T-helper 17 cell (primary cell): ENCODE measurements at regions not wholly inside any gene's neighbourhood (a gene's known extent, or its start where the extent isn't known, plus 50 kb on each side); places are given as distances from the start of the nearest gene placed in this dataset.

ENCODE experiments used
- ATAC-seq: fragments of 150-1000 bp; cut with Tn5 transposase; 2 replicates; pipeline ENCODE4 v1.10.0; 2021; ENCODE audit warnings: mild to moderate bottlenecking, moderate library complexity
- DNase-seq, 3 donors: peaks; one replicate each; pipeline versions ENCODE4 v3.0.0 to v3.0.0-alpha.2; 2020 to 2021
- H3K9me3 ChIP-seq: one replicate; pipeline ENCODE4 v1.7.0; 2013; ENCODE audit warnings: low read length, mild to moderate bottlenecking; ENCODE audit not compliant: control insufficient read depth, poor library complexity, severe bottlenecking
- H3K27ac Mint-ChIP-seq: one replicate; pipeline ENCODE4 v1.8.0; 2022; ENCODE audit warnings: mild to moderate bottlenecking, moderate library complexity, mixed read lengths
- H3K27me3 Mint-ChIP-seq: one replicate; pipeline ENCODE4 v1.8.0; 2022; ENCODE audit warnings: mixed read lengths
- H3K36me3 Mint-ChIP-seq: one replicate; pipeline ENCODE4 v1.8.0; 2022; ENCODE audit warnings: low read depth, mixed read lengths
- H3K4me1 Mint-ChIP-seq: one replicate; pipeline ENCODE4 v1.8.0; 2022; ENCODE audit warnings: mild to moderate bottlenecking, mixed read lengths
- H3K4me3 Mint-ChIP-seq: one replicate; pipeline ENCODE4 v1.8.0; 2022; ENCODE audit warnings: mild to moderate bottlenecking, moderate library complexity, mixed read lengths

- H3K4me1 Mint-ChIP-seq, result peaks cover 14% of the 10 kb centered on the region
- H3K27ac Mint-ChIP-seq, result no peak overlapping the region
- DNase-seq, result no peak
- H3K27me3 Mint-ChIP-seq, result peaks cover 87% of the 10 kb centered on the region
- no peak overlapping the region for H3K4me3 Mint-ChIP-seq
- no peak for ATAC-seq
- peaks cover 2% of the 10 kb centered on the region for H3K36me3 Mint-ChIP-seq
- no peaks in the 10 kb centered on the region for H3K9me3 ChIP-seq
Observed at GRCh38 chr20:58135441-58136148, 92.9 kb downstream of the ANKRD60 start.

- no peaks in the 10 kb centered on the region for H3K9me3 ChIP-seq
- Mint-ChIP-seq H3K4me3 (no peak overlapping the region), H3K4me1 (peaks cover 15% of the 10 kb centered on the region), H3K36me3 (peaks cover 4% of the 10 kb centered on the region), H3K27me3 (peaks cover 85% of the 10 kb centered on the region), H3K27ac (no peak overlapping the region)
- DNase-seq (no peak), ATAC-seq (no peak)
Observed at GRCh38 chr20:58133020-58133808, 95.2 kb downstream of the ANKRD60 start.

GRCh38 chr20:58131551-58132142 is 96.8 kb downstream of the ANKRD60 start:
- DNase-seq, result no peak
- ATAC-seq, result no peak
- Mint-ChIP-seq H3K27me3 (peaks cover 74% of the 10 kb centered on the region), H3K36me3 (peaks cover 4% of the 10 kb centered on the region), H3K4me3 (no peak overlapping the region), H3K4me1 (peaks cover 13% of the 10 kb centered on the region), H3K27ac (no peak overlapping the region)
- no peaks in the 10 kb centered on the region for H3K9me3 ChIP-seq

- Mint-ChIP-seq H3K4me3 (no peak overlapping the region), H3K36me3 (peaks cover 4% of the 10 kb centered on the region), H3K27me3 (peaks cover 73% of the 10 kb centered on the region), H3K4me1 (peaks cover 13% of the 10 kb centered on the region), H3K27ac (no peak overlapping the region)
- ATAC-seq (no peak), DNase-seq (no peak)
- H3K9me3 ChIP-seq, result no peaks in the 10 kb centered on the region
Observed at GRCh38 chr20:58131151-58131550, 97.3 kb downstream of the ANKRD60 start.

GRCh38 chr20:58130581-58130980 is 97.9 kb downstream of the ANKRD60 start:
- Mint-ChIP-seq H3K4me1 (peaks cover 13% of the 10 kb centered on the region), H3K27me3 (peaks cover 67% of the 10 kb centered on the region), H3K36me3 (peaks cover 4% of the 10 kb centered on the region), H3K27ac (no peak overlapping the region), H3K4me3 (no peak overlapping the region)
- DNase-seq (no peak), ATAC-seq (no peak)
- no peaks in the 10 kb centered on the region for H3K9me3 ChIP-seq

- peaks cover 4% of the 10 kb centered on the region for H3K36me3 Mint-ChIP-seq
- DNase-seq (no peak), ATAC-seq (no peak)
- no peak overlapping the region for H3K27ac Mint-ChIP-seq
- peaks cover 63% of the 10 kb centered on the region for H3K27me3 Mint-ChIP-seq
- peaks cover 13% of the 10 kb centered on the region for H3K4me1 Mint-ChIP-seq
- no peak overlapping the region for H3K4me3 Mint-ChIP-seq
- no peaks in the 10 kb centered on the region for H3K9me3 ChIP-seq
Observed at GRCh38 chr20:58130156-58130555, 98.3 kb downstream of the ANKRD60 start.

- no peak overlapping the region for H3K27ac Mint-ChIP-seq
- ATAC-seq (no peak), DNase-seq (no peak)
- no peaks in the 10 kb centered on the region for H3K9me3 ChIP-seq
- no peak overlapping the region for H3K4me3 Mint-ChIP-seq
- H3K36me3 Mint-ChIP-seq, result peaks cover 4% of the 10 kb centered on the region
- peaks cover 11% of the 10 kb centered on the region for H3K4me1 Mint-ChIP-seq
- H3K27me3 Mint-ChIP-seq, result peaks cover 59% of the 10 kb centered on the region
Observed at GRCh38 chr20:58129721-58130151, 98.7 kb downstream of the ANKRD60 start.

GRCh38 chr20:58128635-58129625 is 99.5 kb downstream of the ANKRD60 start:
- no peak overlapping the region for H3K27ac Mint-ChIP-seq
- no peaks in the 10 kb centered on the region for H3K9me3 ChIP-seq
- no peak overlapping the region for H3K4me3 Mint-ChIP-seq
- H3K27me3 Mint-ChIP-seq, result peaks cover 54% of the 10 kb centered on the region
- DNase-seq (no peak), ATAC-seq (no peak)
- H3K4me1 Mint-ChIP-seq, result peaks cover 11% of the 10 kb centered on the region
- peaks cover 3% of the 10 kb centered on the region for H3K36me3 Mint-ChIP-seq

GRCh38 chr20:58127701-58128111 is 100.7 kb downstream of the ANKRD60 start:
- Mint-ChIP-seq H3K4me1 (peaks cover 11% of the 10 kb centered on the region), H3K27me3 (peaks cover 44% of the 10 kb centered on the region), H3K4me3 (no peak overlapping the region), H3K36me3 (peaks cover 3% of the 10 kb centered on the region), H3K27ac (no peak overlapping the region)
- no peak for ATAC-seq
- DNase-seq, result no peak
- no peaks in the 10 kb centered on the region for H3K9me3 ChIP-seq

- H3K36me3 Mint-ChIP-seq, result peaks cover 5% of the 10 kb centered on the region
- H3K9me3 ChIP-seq, result no peaks in the 10 kb centered on the region
- DNase-seq, result no peak
- peaks cover 27% of the 10 kb centered on the region for H3K27me3 Mint-ChIP-seq
- no peak overlapping the region for H3K27ac Mint-ChIP-seq
- peaks cover 2% of the 10 kb centered on the region for H3K4me1 Mint-ChIP-seq
- no peak for ATAC-seq
- H3K4me3 Mint-ChIP-seq, result no peak overlapping the region
Observed at GRCh38 chr20:58125726-58126125, 102.7 kb downstream of the ANKRD60 start.

GRCh38 chr20:58117944-58118343 is 110.5 kb downstream of the ANKRD60 start:
- no peak for DNase-seq
- Mint-ChIP-seq H3K4me3 (no peak overlapping the region), H3K27me3 (peaks cover 21% of the 10 kb centered on the region), H3K36me3 (peaks cover 2% of the 10 kb centered on the region), H3K4me1 (no peaks in the 10 kb centered on the region), H3K27ac (no peak overlapping the region)
- H3K9me3 ChIP-seq, result no peaks in the 10 kb centered on the region
- no peak for ATAC-seq

- Mint-ChIP-seq H3K4me1 (no peaks in the 10 kb centered on the region), H3K27ac (no peak overlapping the region), H3K4me3 (no peak overlapping the region), H3K36me3 (peaks cover 2% of the 10 kb centered on the region), H3K27me3 (peaks cover 22% of the 10 kb centered on the region)
- DNase-seq (no peak), ATAC-seq (no peak)
- no peaks in the 10 kb centered on the region for H3K9me3 ChIP-seq
Observed at GRCh38 chr20:58116505-58116904, 111.9 kb downstream of the ANKRD60 start.
